GM21367 (cell line): ENCODE measurements at regions not wholly inside any gene's neighbourhood (a gene's known extent, or its start where the extent isn't known, plus 50 kb on each side); places are given as distances from the start of the nearest gene placed in this dataset.
"Not testable (repeated sequence)": the region's sequence is repeated elsewhere in the genome, so short reads cannot be mapped to it uniquely, and the experiment has no call there.

Experiments
- ATAC-seq: cut with Tn5 transposase; IDR thresholded peaks from one replicate; pipeline ENCODE4 v1.9.1; 2021; ENCODE audit not compliant: unreplicated experiment

GRCh38 chr15:19944261-19944888 lies 597.2 kb downstream of the GOLGA6L6 start:
- no peak for ATAC-seq

- no peak for ATAC-seq
These were observed 598.1 kb downstream of the GOLGA6L6 start for GRCh38 chr15:19943515-19943914.

- not testable (repeated sequence) for ATAC-seq
These were observed 638.3 kb downstream of the GOLGA6L6 start for GRCh38 chr15:19903281-19903680.

- not testable (repeated sequence) for ATAC-seq
These were observed 639.2 kb downstream of the GOLGA6L6 start for GRCh38 chr15:19902388-19902787.

- ATAC-seq = not testable (repeated sequence)
These were observed 640.2 kb downstream of the GOLGA6L6 start for GRCh38 chr15:19901414-19901813.

GRCh38 chr15:19899021-19899824 lies 642.4 kb downstream of the GOLGA6L6 start:
- ATAC-seq = no peak

- not testable (repeated sequence) for ATAC-seq
These were observed 652.8 kb downstream of the GOLGA6L6 start for GRCh38 chr15:19888811-19889210.

- ATAC-seq = not testable (repeated sequence)
These were observed 697.5 kb downstream of the GOLGA6L6 start for GRCh38 chr15:19844061-19844460.
